Activated CD4-positive, alpha-beta memory T cell treated with anti-CD3 and anti-CD28 coated beads, Interleukin-2, amount 10 ng/mL, durations not matched to agents 7 days and 5 days (primary cell): ENCODE measurements at regions not wholly inside any gene's neighbourhood (a gene's known extent, or its start where the extent isn't known, plus 50 kb on each side); places are given as distances from the start of the nearest gene placed in this dataset.

Source experiments
- CTCF ChIA-PET: fragments of 350-600 bp; sonication (Branson Sonifier 250); formaldehyde crosslinking; loops from one replicate; lab custom pipeline; 2021; ENCODE audit warnings: antibody characterized with exemption, inconsistent platforms; lab: Charles Lee
- POLR2A ChIA-PET: fragments of 350-600 bp; sonication (Branson Sonifier 250); formaldehyde crosslinking; loops from one replicate; lab custom pipeline; 2021; ENCODE audit warnings: antibody characterized with exemption; lab: Charles Lee
- DNase-seq: peaks from one replicate; pipeline ENCODE4 v3.0.0-alpha.2; 2020
- H3K27ac Mint-ChIP-seq: one replicate; pipeline ENCODE4 v1.8.0; 2021; ENCODE audit warnings: mild to moderate bottlenecking, mixed read lengths
- H3K27me3 Mint-ChIP-seq: one replicate; pipeline ENCODE4 v1.8.0; 2021; ENCODE audit warnings: mixed read lengths
- H3K36me3 Mint-ChIP-seq: one replicate; pipeline ENCODE4 v1.8.0; 2021; ENCODE audit warnings: low read depth, mixed read lengths
- H3K4me1 Mint-ChIP-seq: one replicate; pipeline ENCODE4 v1.8.0; 2021; ENCODE audit warnings: mixed read lengths
- H3K4me3 Mint-ChIP-seq: one replicate; pipeline ENCODE4 v1.8.0; 2021; ENCODE audit warnings: mild to moderate bottlenecking, mixed read lengths
- H3K9me3 Mint-ChIP-seq: one replicate; pipeline ENCODE4 v1.8.0; 2021; ENCODE audit warnings: mixed read lengths

- peaks cover 2% of the 10 kb centered on the region for H3K9me3 Mint-ChIP-seq
- ChIA-PET CTCF (no interaction called here), POLR2A (no interaction called here)
- H3K27ac Mint-ChIP-seq: no peak overlapping the region
- H3K27me3 Mint-ChIP-seq: no peaks in the 10 kb centered on the region
- H3K36me3 Mint-ChIP-seq: no peaks in the 10 kb centered on the region
- H3K4me3 Mint-ChIP-seq: no peak overlapping the region
- H3K4me1 Mint-ChIP-seq: no peaks in the 10 kb centered on the region
- DNase-seq: no peak
Observed at GRCh38 chr4:13088726-13089658, 395.1 kb downstream of the RAB28 start.

GRCh38 chr4:13087041-13087440 lies 397.1 kb downstream of the RAB28 start:
- H3K4me3 Mint-ChIP-seq: no peak overlapping the region
- no peak overlapping the region for H3K27ac Mint-ChIP-seq
- H3K4me1 Mint-ChIP-seq: no peaks in the 10 kb centered on the region
- H3K27me3 Mint-ChIP-seq: no peaks in the 10 kb centered on the region
- CTCF ChIA-PET: no interaction called here
- no peaks in the 10 kb centered on the region for H3K36me3 Mint-ChIP-seq
- peaks cover 12% of the 10 kb centered on the region for H3K9me3 Mint-ChIP-seq
- POLR2A ChIA-PET: no interaction called here
- no peak for DNase-seq

- Mint-ChIP-seq H3K9me3 (peaks cover 18% of the 10 kb centered on the region), H3K4me3 (no peak overlapping the region), H3K4me1 (no peaks in the 10 kb centered on the region), H3K27ac (no peak overlapping the region), H3K27me3 (no peaks in the 10 kb centered on the region), H3K36me3 (no peaks in the 10 kb centered on the region)
- POLR2A ChIA-PET: no interaction called here
- CTCF ChIA-PET: no interaction called here
- no peak for DNase-seq
Observed at GRCh38 chr4:13084210-13084609, 399.9 kb downstream of the RAB28 start.

- H3K27me3 Mint-ChIP-seq: no peaks in the 10 kb centered on the region
- no peak for DNase-seq
- H3K36me3 Mint-ChIP-seq: no peaks in the 10 kb centered on the region
Observed at GRCh38 chr4:13081830-13082229, 402.3 kb downstream of the RAB28 start.

GRCh38 chr4:13067077-13067476 lies 417.1 kb downstream of the RAB28 start:
- POLR2A ChIA-PET: no interaction called here
- DNase-seq: no peak
- Mint-ChIP-seq H3K4me1 (no peaks in the 10 kb centered on the region), H3K9me3 (peaks cover 17% of the 10 kb centered on the region), H3K36me3 (no peaks in the 10 kb centered on the region), H3K27ac (no peak overlapping the region), H3K4me3 (no peak overlapping the region), H3K27me3 (no peaks in the 10 kb centered on the region)
- CTCF ChIA-PET: no interaction called here

More at GRCh38 chr4:13081830-13082229, 402.3 kb downstream of the RAB28 start:
- Mint-ChIP-seq H3K4me3 (no peak overlapping the region), H3K27ac (no peak overlapping the region), H3K9me3 (peaks cover 18% of the 10 kb centered on the region), H3K4me1 (no peaks in the 10 kb centered on the region)
- CTCF ChIA-PET: no interaction called here
- POLR2A ChIA-PET: no interaction called here

- POLR2A ChIA-PET: no interaction called here
- Mint-ChIP-seq H3K36me3 (no peaks in the 10 kb centered on the region), H3K9me3 (no peaks in the 10 kb centered on the region), H3K4me3 (no peak overlapping the region), H3K4me1 (no peaks in the 10 kb centered on the region), H3K27ac (no peak overlapping the region), H3K27me3 (no peaks in the 10 kb centered on the region)
- no peak for DNase-seq
- CTCF ChIA-PET: no interaction called here
Observed at GRCh38 chr4:13059019-13059418, 425.1 kb downstream of the RAB28 start.

GRCh38 chr4:13056630-13057189 lies 427.4 kb downstream of the RAB28 start:
- DNase-seq: no peak
- CTCF ChIA-PET: no interaction called here
- no peak overlapping the region for H3K4me3 Mint-ChIP-seq
- no peaks in the 10 kb centered on the region for H3K9me3 Mint-ChIP-seq
- H3K36me3 Mint-ChIP-seq: no peaks in the 10 kb centered on the region
- H3K27me3 Mint-ChIP-seq: no peaks in the 10 kb centered on the region
- no peaks in the 10 kb centered on the region for H3K4me1 Mint-ChIP-seq
- H3K27ac Mint-ChIP-seq: no peak overlapping the region
- POLR2A ChIA-PET: no interaction called here

GRCh38 chr4:13054420-13054970 lies 429.6 kb downstream of the RAB28 start:
- no peaks in the 10 kb centered on the region for H3K27me3 Mint-ChIP-seq
- H3K27ac Mint-ChIP-seq: no peak overlapping the region
- H3K9me3 Mint-ChIP-seq: no peaks in the 10 kb centered on the region
- no peak for DNase-seq
- CTCF ChIA-PET: no interaction called here
- POLR2A ChIA-PET: no interaction called here
- H3K4me3 Mint-ChIP-seq: no peak overlapping the region
- H3K36me3 Mint-ChIP-seq: no peaks in the 10 kb centered on the region
- no peaks in the 10 kb centered on the region for H3K4me1 Mint-ChIP-seq

GRCh38 chr4:13047591-13047990 lies 436.5 kb downstream of the RAB28 start:
- H3K27ac Mint-ChIP-seq: no peak overlapping the region
- H3K36me3 Mint-ChIP-seq: no peaks in the 10 kb centered on the region
- ChIA-PET CTCF (no interaction called here), POLR2A (no interaction called here)
- no peaks in the 10 kb centered on the region for H3K4me1 Mint-ChIP-seq
- no peak overlapping the region for H3K4me3 Mint-ChIP-seq
- H3K9me3 Mint-ChIP-seq: peaks cover 3% of the 10 kb centered on the region
- DNase-seq: no peak
- H3K27me3 Mint-ChIP-seq: no peaks in the 10 kb centered on the region

GRCh38 chr4:13036841-13037240 lies 447.3 kb downstream of the RAB28 start:
- H3K36me3 Mint-ChIP-seq: no peaks in the 10 kb centered on the region
- no peaks in the 10 kb centered on the region for H3K27me3 Mint-ChIP-seq
- no peaks in the 10 kb centered on the region for H3K4me1 Mint-ChIP-seq
- CTCF ChIA-PET: no interaction called here
- no peak overlapping the region for H3K4me3 Mint-ChIP-seq
- POLR2A ChIA-PET: no interaction called here
- no peak overlapping the region for H3K27ac Mint-ChIP-seq
- DNase-seq: no peak
- peaks cover 5% of the 10 kb centered on the region for H3K9me3 Mint-ChIP-seq

GRCh38 chr4:13032936-13033335 lies 451.2 kb downstream of the RAB28 start:
- H3K4me3 Mint-ChIP-seq: no peak overlapping the region
- no peaks in the 10 kb centered on the region for H3K27me3 Mint-ChIP-seq
- H3K4me1 Mint-ChIP-seq: no peaks in the 10 kb centered on the region
- H3K9me3 Mint-ChIP-seq: peaks cover 8% of the 10 kb centered on the region
- no peak overlapping the region for H3K27ac Mint-ChIP-seq
- ChIA-PET CTCF (no interaction called here), POLR2A (no interaction called here)
- H3K36me3 Mint-ChIP-seq: no peaks in the 10 kb centered on the region
- DNase-seq: no peak

GRCh38 chr4:13024147-13025105 lies 459.7 kb downstream of the RAB28 start:
- Mint-ChIP-seq H3K36me3 (no peaks in the 10 kb centered on the region), H3K27me3 (no peaks in the 10 kb centered on the region), H3K4me1 (no peaks in the 10 kb centered on the region), H3K9me3 (peaks cover 2% of the 10 kb centered on the region), H3K27ac (no peak overlapping the region), H3K4me3 (no peak overlapping the region)
- POLR2A ChIA-PET: no interaction called here
- CTCF ChIA-PET: no interaction called here
- DNase-seq: no peak
